ENCODE measurements at regions not wholly inside any gene's neighbourhood (a gene's known extent, or its start where the extent isn't known, plus 50 kb on each side); places are given as distances from the start of the nearest gene placed in this dataset.
"Not testable (repeated sequence)": the region's sequence is repeated elsewhere in the genome, so short reads cannot be mapped to it uniquely, and the experiment has no call there.

DNA sequence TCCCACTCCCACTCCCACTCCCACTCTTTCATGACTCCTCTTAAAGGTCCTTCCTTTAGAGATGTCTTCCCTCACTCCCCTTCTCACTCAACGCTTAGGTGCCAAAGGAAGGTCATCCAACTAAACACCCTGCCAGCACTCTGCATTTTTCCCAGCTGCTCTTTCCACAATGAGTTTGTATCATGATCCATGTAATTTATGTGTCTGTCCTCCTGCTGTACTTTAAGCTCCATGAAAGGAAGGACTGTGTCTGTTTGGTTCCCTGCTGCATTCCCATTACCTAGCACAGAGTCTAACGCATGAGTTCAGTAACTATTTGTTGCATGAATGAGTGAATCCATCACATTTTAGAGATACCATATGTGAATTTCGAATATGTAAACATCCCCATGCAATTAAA is 252.7 kb downstream of the KIF20B start:
- DNase-seq = no peak

DNA sequence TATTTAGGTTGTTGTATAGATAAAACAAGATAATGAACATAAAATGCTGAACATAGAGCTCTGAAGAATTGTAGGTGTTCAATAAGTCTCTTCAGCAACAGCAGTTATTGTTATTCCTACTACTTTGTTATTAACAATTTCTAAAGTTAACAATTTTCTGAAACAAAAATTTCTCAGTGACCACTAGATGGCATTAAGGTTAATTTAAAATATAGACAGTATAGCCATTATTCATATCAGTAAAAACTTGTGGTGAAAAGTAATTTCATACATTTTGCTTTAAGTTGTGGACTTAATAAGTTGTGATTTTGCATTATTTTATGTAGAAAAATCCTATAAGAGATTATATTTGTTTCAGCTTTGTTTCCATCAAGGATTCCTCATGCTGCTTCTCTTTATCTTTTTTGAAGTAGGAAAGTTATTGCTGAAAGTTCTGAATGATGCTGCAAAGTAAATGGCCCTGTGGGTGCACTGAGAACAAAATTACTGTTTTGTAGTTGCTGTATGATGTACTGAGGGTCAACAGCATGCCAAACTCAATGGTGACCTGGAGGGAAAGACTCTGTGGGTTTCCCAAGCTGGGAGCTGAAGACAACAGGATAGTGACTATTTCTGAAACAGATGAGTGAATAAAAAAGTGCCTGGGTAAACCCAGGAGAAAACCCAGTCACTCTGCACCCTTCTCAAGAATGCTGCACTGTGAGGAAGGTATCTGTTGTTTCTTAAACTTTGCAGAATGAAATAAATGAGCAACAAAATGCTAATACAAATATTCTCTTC is 253.6 kb downstream of the KIF20B start:
- DNase-seq = no peak

- no peak for DNase-seq
These were observed 258.2 kb downstream of the KIF20B start for GRCh38 chr10:89959433-89960110.

DNA sequence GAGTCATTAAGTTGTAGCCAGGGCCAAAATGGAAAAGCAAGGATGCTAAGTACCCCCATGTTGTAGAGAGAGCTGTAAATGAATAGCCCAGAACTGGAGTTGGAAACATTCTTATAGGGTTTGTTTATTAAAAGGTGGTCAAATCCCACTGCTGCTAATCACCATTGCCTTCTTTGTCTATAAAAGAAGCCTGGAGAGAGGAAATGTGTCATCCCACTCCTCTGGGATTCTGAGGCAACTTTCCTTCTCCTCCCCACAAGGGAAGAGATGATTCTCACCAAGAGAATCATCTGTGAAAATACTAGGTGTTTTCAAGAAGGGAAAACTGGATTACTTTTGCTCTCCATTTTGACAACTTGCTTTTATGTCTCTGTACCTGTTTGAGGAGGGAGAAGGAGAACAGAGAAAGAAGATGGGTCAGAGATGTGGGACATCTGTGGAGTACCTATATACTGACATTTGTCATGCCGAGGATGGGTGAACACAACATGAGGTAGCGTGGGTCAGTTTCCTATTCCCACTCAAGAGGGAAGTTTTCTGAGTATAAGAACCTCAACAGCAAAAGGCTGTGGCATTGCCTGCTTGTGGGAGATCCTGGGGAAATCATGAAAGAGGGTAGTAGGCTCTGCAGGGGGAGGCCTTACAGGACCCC is 262.2 kb downstream of the KIF20B start:
- no peak for DNase-seq

DNA sequence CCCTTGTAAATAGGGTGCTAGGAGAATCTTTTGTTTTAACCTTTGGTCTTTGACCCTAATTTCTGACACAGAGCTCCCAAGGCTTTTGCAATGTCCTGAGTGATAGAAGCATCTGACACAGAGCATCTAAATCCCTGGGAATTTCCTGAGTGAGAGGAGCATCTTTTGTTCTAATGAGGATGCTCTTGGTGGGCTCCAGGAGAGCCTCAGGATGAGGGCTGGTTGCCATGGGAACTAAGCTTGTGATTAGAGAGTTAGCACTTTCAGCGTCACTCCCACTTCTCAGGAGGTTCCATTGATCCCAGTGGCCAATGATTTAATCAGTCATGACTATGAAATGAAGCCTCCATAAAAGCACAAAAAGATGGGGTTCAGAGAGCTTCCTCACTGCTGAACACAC is 264.8 kb downstream of the KIF20B start:
- no peak for DNase-seq

- no peak for DNase-seq
These were observed 271.9 kb downstream of the KIF20B start for GRCh38 chr10:89973326-89973725.

GRCh38 chr10:89975071-89975470 is 273.7 kb downstream of the KIF20B start:
- no peak for DNase-seq

DNA sequence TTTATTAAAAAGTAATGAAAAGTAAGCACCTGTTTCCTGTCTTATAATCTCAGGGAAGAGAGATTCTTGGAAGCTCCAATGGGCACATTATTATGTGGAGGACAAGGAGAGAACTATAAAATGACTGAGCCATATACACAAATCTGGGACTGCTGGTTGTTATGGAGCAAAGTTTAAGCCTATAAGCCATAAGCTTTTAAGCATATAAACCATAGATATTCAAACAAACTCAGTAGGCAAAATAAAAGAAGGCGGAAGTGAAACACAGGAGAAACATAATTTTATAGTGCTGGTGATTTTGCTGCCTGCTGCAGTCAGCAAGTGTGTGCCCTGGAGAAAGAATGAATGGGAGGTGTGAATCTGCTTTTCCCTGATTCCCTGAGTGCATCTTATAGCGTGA is 274.4 kb downstream of the KIF20B start:
- DNase-seq = no peak

- DNase-seq = no peak
These were observed 276.7 kb downstream of the KIF20B start for GRCh38 chr10:89978081-89978480.

GRCh38 chr10:89979726-89980125 is 278.3 kb downstream of the KIF20B start:
- DNase-seq = no peak

GRCh38 chr10:89980166-89980565 is 278.8 kb downstream of the KIF20B start:
- no peak for DNase-seq

DNA sequence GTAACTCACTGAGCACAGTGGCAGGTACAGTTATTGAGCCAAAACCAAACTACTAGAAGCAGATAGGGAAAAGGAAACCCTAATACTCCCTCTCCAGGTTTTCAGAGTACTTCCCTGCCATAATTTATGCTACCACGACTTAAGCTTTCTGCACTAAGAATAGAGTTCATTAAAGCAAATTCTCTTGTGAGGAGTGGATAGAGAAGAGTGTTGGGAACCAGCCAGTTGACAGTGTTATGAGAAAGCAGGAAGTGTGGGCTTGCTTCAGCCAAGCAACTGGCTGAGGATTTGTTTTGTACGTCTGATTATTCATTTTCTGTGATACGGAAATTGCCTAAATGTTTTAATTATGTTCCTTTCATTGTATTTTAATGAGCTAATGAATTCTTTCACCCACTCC is 280.5 kb downstream of the KIF20B start:
- no peak for DNase-seq

DNA sequence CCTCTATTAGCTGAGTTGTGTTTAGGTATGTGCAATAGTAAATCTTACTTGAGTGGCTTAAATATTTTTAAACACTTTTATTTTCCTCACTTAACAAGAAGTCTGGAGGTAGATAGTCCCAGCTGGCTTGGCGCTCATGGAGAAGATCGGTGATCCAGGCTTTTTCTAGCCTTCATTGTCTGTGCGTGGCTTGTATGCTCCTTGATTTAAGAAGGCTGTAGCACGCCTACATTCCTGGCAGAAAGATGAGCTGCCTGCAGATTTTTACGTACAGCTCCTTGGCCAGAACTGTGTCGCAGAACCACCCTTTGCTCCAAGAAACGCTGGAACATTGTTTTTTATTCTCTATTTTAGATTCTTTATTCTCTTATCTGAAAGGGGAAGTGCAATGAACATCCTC is 284.1 kb downstream of the KIF20B start:
- no peak for DNase-seq

GRCh38 chr10:89988361-89988760 is 287.0 kb downstream of the KIF20B start:
- DNase-seq = not testable (repeated sequence)

GRCh38 chr10:89992575-89992974 is 291.2 kb downstream of the KIF20B start:
- no peak for DNase-seq

DNA sequence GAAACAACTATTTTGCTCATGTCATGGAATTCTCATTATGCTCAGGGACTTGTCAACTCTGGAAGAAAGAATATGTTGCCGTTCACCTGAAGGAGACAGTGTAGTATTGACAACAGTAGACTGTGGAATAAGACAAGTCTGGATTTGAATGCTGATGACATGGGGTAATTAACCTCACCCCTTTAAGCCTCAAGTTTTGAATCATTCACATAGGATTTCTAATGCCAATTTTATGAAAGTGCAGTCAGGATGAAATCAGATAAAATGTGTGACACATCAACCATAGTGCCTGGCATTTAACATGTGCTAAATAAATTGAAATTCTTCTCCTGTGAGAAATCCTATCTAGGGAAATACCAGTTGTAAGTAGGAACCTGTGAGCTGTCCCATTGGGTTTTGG is 305.8 kb downstream of the KIF20B start:
- DNase-seq = no peak

- not testable (repeated sequence) for DNase-seq
These were observed 309.9 kb downstream of the KIF20B start for GRCh38 chr10:90011281-90011680.

DNA sequence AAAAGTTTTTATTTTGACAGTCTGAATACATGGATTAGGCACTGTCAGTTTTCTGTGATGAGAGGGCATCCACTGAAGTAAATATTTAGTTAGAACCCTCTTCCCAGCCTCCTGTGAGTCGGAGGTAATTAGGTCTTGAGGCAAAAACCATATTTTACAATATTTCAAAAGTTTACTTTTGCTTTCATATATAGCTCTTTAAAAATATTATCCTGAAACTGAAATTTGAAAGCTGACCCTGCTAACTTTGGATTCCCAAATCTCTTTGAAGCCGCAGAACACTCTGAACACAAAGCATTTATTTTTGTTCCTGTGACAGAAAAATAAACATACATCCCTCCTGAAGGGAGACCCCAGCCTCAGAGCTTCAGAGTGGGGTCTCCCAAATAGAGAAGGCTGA is 317.4 kb downstream of the KIF20B start:
- no peak for DNase-seq

DNA sequence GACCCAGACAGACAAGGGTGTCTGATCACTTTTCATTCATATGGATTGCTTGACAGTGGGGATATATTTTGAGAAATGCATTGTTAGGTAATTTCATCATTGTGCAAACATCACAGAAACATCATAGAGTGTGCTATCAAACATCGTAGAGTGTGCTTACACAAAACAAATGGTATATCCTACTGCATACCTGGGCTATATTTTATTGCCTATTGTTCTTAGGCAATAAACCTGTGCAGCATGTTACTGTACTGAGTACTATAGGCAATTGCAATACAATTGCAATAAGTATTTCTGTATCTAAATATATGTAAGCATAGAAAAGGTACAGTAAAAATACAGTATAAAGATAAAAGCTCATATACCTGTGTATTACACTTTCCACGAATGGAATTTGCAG is 319.1 kb downstream of the KIF20B start:
- no peak for DNase-seq

DNA sequence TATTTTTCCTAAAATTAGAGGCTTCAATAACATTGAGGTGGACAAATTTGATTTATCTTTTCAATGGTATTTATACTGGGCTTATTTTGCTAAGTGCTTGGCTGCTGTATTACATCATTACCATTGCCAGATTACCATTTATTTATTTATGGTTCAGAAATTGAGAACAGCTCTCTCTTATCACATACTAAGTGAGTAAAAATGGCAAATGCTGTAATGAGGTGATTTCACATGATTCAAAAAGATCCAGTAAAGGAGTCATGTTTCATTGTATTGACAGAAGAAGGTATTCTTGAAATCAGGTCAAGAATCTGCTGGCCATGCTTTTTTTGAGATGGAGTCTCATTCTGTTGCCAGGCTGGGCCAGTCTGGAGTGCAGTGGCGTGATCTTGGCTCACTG is 322.6 kb downstream of the KIF20B start:
- DNase-seq = no peak

DNA sequence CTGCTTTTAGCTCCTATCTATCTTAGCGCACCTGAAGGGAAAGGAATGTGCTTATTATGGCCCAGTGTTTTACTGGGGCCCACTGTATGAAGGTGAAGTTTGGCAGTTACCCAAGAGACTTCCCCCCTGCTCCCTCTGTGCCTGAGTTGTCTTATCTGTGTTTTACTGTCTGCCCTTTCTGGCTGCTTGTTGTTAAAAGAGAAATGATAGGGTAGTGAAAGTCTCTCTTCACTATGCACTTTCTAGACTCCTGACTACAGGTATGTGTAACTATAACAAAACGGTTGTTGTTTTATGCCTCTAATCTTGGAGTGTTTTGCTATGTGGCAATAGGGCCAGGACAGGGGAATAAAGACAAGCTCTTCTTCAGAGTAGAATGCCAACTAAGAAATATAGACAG is 326.9 kb downstream of the KIF20B start:
- DNase-seq = no peak

DNA sequence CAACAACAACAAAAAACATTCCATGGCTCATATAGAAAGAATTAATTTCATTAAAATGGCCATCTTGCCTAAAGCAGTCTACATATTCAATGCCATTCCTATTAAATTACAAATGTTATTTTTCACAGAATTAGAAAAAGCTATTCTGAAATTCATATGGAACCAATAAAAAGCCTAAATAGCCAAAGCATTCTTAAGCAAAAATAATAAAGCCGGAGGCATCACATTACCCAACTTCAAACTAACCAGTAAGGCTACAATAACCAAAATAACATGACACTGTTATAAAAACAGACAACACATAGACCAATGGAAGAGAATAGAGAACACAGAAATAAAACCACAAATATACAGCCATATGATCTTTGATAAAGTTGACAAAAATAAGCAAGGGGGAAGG is 330.4 kb downstream of the KIF20B start:
- DNase-seq = no peak

- DNase-seq = no peak
These were observed 331.1 kb downstream of the KIF20B start for GRCh38 chr10:90032519-90032918.

DNA sequence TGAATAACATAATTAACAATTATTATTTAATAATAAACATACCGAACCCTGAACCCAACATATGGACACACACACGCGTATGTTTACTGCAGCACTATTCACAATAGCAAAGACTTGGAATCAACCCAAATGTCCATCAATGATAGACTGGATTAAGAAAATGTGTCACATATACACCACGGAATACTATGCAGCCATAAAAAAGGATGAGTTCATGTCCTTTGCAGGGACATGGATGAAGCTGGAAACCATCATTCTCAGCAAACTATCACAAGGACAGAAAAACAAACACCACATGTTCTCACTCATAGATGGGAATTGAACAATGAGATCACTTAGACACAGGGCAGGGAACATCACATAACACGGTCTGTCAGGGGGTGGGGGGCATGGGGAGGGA is 333.5 kb downstream of the KIF20B start:
- DNase-seq = not testable (repeated sequence)

All from NCI-H526 treated with DMSO at 0.1 percent for 48 hours (cell line).